ENCODE measurements at regions not wholly inside any gene's neighbourhood (a gene's known extent, or its start where the extent isn't known, plus 50 kb on each side); places are given as distances from the start of the nearest gene placed in this dataset.

GRCh38 chr4:24373704-24374103 lies 210.7 kb downstream of the DHX15 start:
- Histone ChIP-seq H3K27ac (replicated peaks) (no peak overlapping the region), H3K4me3 (replicated peaks; ENCODE audit: insufficient read depth, low read length) (no peak overlapping the region), H3K27me3 (ENCODE audit: insufficient read depth, poor library complexity, severe bottlenecking) (peaks cover 2% of the 10 kb centered on the region)
- DNase-seq (ENCODE audit: low read depth in 1 of 2, low spot score in 1 of 2), result no peak
- no peak for TF ChIP-seq POLR2AphosphoS5 (IDR thresholded peaks at IDR 0.05; ENCODE audit: low read depth)
- TF ChIP-seq REST (IDR thresholded peaks at IDR 0.05; ENCODE audit: insufficient replicate concordance, low read depth), result no peak
- TF ChIP-seq, protein P1, sequence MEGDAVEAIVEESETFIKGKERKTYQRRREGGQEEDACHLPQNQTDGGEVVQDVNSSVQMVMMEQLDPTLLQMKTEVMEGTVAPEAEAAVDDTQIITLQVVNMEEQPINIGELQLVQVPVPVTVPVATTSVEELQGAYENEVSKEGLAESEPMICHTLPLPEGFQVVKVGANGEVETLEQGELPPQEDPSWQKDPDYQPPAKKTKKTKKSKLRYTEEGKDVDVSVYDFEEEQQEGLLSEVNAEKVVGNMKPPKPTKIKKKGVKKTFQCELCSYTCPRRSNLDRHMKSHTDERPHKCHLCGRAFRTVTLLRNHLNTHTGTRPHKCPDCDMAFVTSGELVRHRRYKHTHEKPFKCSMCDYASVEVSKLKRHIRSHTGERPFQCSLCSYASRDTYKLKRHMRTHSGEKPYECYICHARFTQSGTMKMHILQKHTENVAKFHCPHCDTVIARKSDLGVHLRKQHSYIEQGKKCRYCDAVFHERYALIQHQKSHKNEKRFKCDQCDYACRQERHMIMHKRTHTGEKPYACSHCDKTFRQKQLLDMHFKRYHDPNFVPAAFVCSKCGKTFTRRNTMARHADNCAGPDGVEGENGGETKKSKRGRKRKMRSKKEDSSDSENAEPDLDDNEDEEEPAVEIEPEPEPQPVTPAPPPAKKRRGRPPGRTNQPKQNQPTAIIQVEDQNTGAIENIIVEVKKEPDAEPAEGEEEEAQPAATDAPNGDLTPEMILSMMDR (IDR thresholded peaks at IDR 0.05; ENCODE audit: insufficient read depth, low read length), result no peak

GRCh38 chr4:24372881-24373280 lies 211.5 kb downstream of the DHX15 start:
- no peak overlapping the region for H3K4me3 ChIP-seq (replicated peaks; ENCODE audit: insufficient read depth, low read length)
- TF ChIP-seq SPI1 (IDR thresholded peaks at IDR 0.05; ENCODE audit: borderline replicate concordance, low read depth), result no peak
- TF ChIP-seq GABPA (IDR thresholded peaks at IDR 0.05; ENCODE audit: low read depth), result no peak
- no peak for TF ChIP-seq POLR2AphosphoS5 (IDR thresholded peaks at IDR 0.05; ENCODE audit: low read depth)
- TF ChIP-seq, protein P1 (IDR thresholded peaks at IDR 0.05; ENCODE audit: insufficient read depth, low read length), result no peak
- TF ChIP-seq REST (IDR thresholded peaks at IDR 0.05; ENCODE audit: insufficient replicate concordance, low read depth), result no peak

DNA sequence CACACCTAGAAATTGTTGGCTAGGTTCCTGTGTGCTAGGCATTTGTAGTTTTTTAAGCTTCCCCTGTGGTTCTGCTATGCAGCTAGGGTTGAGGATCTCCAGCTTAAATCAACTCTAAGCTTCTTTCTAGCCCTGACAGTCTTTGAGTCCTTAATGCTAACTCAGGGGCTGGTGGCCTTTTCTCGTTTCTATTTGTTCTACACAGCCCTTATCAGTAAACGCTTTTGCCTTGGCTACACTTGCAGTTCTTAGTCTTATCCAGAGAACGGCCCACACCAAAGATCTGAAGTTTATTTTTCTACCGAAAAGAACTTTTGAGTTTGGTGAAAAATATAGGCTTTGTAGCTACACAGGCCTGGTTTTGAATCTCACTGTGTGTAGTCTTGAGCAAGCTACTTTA lies 212.0 kb downstream of the DHX15 start:
- no peak for DNase-seq (ENCODE audit: low read depth in 1 of 2, low spot score in 1 of 2)
- Histone ChIP-seq H3K27me3 (ENCODE audit: insufficient read depth, poor library complexity, severe bottlenecking) (no peaks in the 10 kb centered on the region), H3K27ac (replicated peaks) (no peak overlapping the region), H3K4me3 (replicated peaks; ENCODE audit: insufficient read depth, low read length) (no peak overlapping the region)
- TF ChIP-seq, protein P1 (IDR thresholded peaks at IDR 0.05; ENCODE audit: insufficient read depth, low read length), result no peak
- no peak for TF ChIP-seq REST (IDR thresholded peaks at IDR 0.05; ENCODE audit: insufficient replicate concordance, low read depth)
- TF ChIP-seq GABPA (IDR thresholded peaks at IDR 0.05; ENCODE audit: low read depth), result no peak
- no peak for TF ChIP-seq POLR2AphosphoS5 (IDR thresholded peaks at IDR 0.05; ENCODE audit: low read depth)
- TF ChIP-seq SPI1 (IDR thresholded peaks at IDR 0.05; ENCODE audit: borderline replicate concordance, low read depth), result no peak

More at GRCh38 chr4:24372881-24373280, 211.5 kb downstream of the DHX15 start:
- Histone ChIP-seq H3K27me3 (ENCODE audit: insufficient read depth, poor library complexity, severe bottlenecking) (peaks cover 2% of the 10 kb centered on the region), H3K27ac (replicated peaks) (no peak overlapping the region)
- no peak for DNase-seq (ENCODE audit: low read depth in 1 of 2, low spot score in 1 of 2)

All from HL-60 (cell line).